Right atrium auricular region (tissue), 2 donors: ENCODE measurements at regions not wholly inside any gene's neighbourhood (a gene's known extent, or its start where the extent isn't known, plus 50 kb on each side); places are given as distances from the start of the nearest gene placed in this dataset.

Experiments used
- DNase-seq: peaks from one replicate; pipeline ENCODE4 v3.0.0-alpha.2; 2019; ENCODE audit warnings: low spot score
- H3K27ac ChIP-seq, 2 donors: fragments of 200-600 bp; sonication (generic); 1 replicate in 1 of 2; 2 replicates in 1 of 2; pipeline ENCODE4 v1.5.1; 2016 to 2019
- H3K27me3 ChIP-seq, 2 donors: fragments of 200-600 bp; sonication (generic); one replicate each; pipeline versions ENCODE4 v1.5.1 to v1.6.0; 2017 to 2019
- H3K36me3 ChIP-seq: fragments of 200-600 bp; sonication (generic); one replicate; pipeline ENCODE4 v1.5.1; 2016
- H3K4me1 ChIP-seq, 2 donors: fragments of 200-600 bp; sonication (generic); one replicate each; pipeline versions ENCODE4 v1.5.1 to v1.6.0; 2017 to 2019
- H3K4me3 ChIP-seq, 2 donors: fragments of 200-600 bp; sonication (generic); 1 replicate in 1 of 2; 2 replicates in 1 of 2; pipeline ENCODE4 v1.5.1; 2017 to 2019; ENCODE audit warnings: mild to moderate bottlenecking in 1 of 2, moderate library complexity in 1 of 2
- H3K9me3 ChIP-seq, 2 donors: fragments of 200-600 bp; sonication (generic); one replicate each; pipeline ENCODE4 v1.5.1; 2019
- TF ChIP-seq, protein P1 (sequence below), 2 donors: fragments of 200-600 bp; sonication (generic); IDR thresholded peaks; one replicate each; pipeline ENCODE4 v1.5.1; 2019; ENCODE audit warnings: antibody characterized with exemption in 2 of 2

DNA sequence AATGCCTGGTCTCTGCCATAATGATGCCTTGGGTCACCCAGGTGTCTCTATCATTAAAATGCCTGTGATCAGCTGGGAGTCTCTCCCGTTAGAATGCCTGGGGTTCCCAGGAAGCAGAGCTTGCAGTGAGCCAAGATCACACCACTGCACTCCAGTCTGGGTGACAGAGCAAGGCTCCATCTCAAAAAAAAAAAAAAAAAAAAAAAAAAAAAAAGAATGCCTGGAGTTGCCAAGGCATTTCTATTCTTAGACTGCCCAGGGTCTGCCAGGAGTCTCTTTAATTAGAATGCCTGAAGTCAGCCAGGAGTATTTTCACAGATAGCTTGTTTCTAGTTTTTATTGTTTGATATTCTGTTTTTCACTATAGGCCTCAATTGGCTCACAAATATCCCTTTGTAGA, 1552.5 kb downstream of the UQCRFS1 start:
- Histone ChIP-seq H3K9me3 (peaks cover 0 to 16% of the 10 kb centered on the region in 2 donors), H3K4me3 (no peak overlapping the region), H3K36me3 (no peaks in the 10 kb centered on the region), H3K27ac (peak overlapping the region; percentile 29 to 32), H3K4me1 (no peaks in the 10 kb centered on the region), H3K27me3 (no peaks in the 10 kb centered on the region)
- DNase-seq = peak; percentile 28
- TF ChIP-seq, protein P1, sequence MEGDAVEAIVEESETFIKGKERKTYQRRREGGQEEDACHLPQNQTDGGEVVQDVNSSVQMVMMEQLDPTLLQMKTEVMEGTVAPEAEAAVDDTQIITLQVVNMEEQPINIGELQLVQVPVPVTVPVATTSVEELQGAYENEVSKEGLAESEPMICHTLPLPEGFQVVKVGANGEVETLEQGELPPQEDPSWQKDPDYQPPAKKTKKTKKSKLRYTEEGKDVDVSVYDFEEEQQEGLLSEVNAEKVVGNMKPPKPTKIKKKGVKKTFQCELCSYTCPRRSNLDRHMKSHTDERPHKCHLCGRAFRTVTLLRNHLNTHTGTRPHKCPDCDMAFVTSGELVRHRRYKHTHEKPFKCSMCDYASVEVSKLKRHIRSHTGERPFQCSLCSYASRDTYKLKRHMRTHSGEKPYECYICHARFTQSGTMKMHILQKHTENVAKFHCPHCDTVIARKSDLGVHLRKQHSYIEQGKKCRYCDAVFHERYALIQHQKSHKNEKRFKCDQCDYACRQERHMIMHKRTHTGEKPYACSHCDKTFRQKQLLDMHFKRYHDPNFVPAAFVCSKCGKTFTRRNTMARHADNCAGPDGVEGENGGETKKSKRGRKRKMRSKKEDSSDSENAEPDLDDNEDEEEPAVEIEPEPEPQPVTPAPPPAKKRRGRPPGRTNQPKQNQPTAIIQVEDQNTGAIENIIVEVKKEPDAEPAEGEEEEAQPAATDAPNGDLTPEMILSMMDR (IDR thresholded peaks at IDR 0.05) = no peak

DNA sequence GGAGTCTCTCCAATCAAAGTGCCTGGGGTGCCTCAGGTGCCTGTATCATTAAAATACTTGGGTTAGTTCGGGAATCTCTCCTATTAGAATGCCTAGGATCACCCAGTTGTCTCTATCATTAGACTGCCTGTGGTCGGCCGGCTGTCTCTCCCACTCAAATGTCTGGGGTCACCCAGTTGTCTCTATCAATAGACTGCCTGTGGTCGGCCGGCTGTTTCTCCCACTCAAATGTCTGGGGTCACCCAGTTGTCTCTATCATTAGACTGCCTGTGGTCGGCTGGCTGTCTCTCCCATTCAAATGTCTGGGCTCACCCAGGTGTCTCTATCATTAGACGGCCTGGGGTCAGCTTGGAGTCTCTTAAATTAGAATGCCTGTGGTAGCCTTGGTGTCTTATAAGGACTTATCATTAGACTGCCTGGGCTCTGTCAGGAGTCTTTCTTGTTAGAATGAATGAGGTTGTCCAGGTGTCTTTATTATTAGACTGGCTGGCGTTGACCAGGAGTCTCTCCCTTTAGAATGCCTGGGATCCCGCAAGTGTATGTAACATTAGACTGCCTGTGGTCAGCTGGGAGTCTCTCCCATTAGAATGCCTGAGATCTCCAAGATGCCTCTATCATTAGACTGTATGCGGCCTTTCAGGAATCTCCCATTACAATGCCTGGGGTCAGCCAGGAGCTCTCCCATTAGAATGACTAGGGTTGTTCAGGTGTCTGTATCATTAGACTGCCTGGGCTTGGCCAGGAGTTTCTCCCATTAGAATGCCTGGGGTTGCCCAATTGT, 1555.5 kb downstream of the UQCRFS1 start:
- TF ChIP-seq, protein P1 (IDR thresholded peaks at IDR 0.05) = no peak

DNA sequence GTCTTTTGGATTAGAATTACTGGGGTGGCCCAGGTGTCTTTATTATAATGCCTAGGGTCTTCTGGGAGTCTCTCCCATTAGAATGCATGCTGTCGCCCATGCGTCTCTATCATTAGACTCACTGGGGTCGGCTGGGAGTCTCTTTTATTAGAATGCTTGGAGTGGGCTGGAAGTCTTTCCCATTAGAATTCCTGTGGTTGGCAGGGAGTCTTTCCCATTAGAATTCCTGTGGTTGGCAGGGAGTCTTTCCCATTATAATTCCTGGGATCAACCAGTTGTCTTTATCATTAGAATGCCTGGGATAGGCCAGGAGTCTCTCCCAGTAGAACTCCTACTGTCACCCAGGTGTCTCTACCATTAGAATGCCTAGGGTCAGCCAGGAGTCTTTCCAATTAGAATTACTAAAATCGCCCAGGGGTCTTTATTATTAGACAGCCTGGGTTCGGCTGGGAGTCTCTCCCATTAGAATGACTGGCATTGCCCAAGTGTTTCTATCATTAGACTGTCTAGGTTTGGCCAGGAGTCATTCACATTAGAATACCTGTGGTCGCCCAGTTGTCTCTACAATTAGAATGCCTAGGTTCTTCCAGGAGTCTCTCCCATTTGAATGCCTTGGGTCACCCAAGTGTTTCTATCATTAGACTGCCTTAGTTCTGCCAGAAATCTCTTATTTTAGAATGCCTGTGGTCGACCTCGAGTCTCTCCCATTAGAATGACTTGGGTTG, 1558.5 kb downstream of the UQCRFS1 start:
- H3K27me3 ChIP-seq = no peaks in the 10 kb centered on the region
- H3K9me3 ChIP-seq = peaks cover 0 to 11% of the 10 kb centered on the region in 2 donors
- no peak overlapping the region for H3K27ac ChIP-seq
- peak; percentile 21 for DNase-seq
- no peaks in the 10 kb centered on the region for H3K36me3 ChIP-seq
- TF ChIP-seq, protein P1 (IDR thresholded peaks at IDR 0.05) = no peak
- peaks cover 0 to 8% of the 10 kb centered on the region in 2 donors for H3K4me1 ChIP-seq
- no peak overlapping the region for H3K4me3 ChIP-seq

More for the DNA sequence above, 1555.5 kb downstream of the UQCRFS1 start:
- no peaks in the 10 kb centered on the region for H3K27me3 ChIP-seq
- H3K4me1 ChIP-seq = peaks cover 0 to 8% of the 10 kb centered on the region in 2 donors
- H3K27ac ChIP-seq = no peak overlapping the region
- H3K9me3 ChIP-seq = peaks cover 0 to 11% of the 10 kb centered on the region in 2 donors
- H3K4me3 ChIP-seq = no peak overlapping the region
- peak; percentile 46 for DNase-seq
- no peaks in the 10 kb centered on the region for H3K36me3 ChIP-seq

DNA sequence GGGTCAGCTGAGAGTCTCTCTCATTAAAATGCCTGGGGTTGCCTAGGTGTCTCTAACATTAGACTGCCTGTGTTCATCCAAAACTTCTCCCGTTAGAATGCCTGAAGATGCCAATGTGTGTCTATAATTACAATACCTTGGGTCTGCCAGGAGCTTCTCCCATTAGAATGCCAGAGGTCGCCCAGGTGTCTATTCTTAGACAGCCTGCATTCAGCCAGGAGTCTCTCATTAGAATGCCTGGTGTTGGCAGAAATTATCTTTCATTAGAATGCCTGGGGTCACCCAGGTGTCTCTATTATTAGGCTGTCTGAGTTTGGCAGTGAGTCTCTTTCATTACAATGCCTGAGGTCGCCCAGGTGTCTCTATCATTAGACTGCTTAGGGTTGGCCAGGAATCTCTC, 1560.2 kb downstream of the UQCRFS1 start:
- Histone ChIP-seq H3K27me3 (no peaks in the 10 kb centered on the region), H3K4me3 (no peak overlapping the region), H3K9me3 (peaks cover 0 to 6% of the 10 kb centered on the region in 2 donors), H3K36me3 (no peaks in the 10 kb centered on the region), H3K27ac (no peak overlapping the region), H3K4me1 (peaks cover 0 to 8% of the 10 kb centered on the region in 2 donors)
- TF ChIP-seq, protein P1 (IDR thresholded peaks at IDR 0.05) = no peak
- DNase-seq = no peak

DNA sequence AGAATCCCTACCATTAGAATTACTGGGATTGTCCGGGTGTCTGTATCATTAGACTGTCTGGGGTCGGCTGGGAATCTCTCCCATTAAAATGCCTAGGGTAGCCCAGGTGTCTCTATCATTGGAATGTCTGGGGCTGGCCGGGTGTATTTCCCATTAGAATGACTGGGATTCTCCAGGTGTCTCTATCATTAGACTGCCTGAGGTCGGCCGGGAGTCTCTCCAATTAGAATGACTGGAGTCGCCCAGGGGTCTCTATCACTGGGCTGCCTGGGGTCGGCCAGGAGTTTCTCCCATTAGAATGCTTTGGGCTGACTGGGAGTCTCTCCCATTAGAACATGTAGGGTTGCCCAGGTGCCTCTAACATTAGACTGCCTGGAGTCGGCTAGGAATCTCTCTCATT, 1560.7 kb downstream of the UQCRFS1 start:
- TF ChIP-seq, protein P1 (IDR thresholded peaks at IDR 0.05) = no peak
- Histone ChIP-seq H3K36me3 (no peaks in the 10 kb centered on the region), H3K9me3 (peaks cover 0 to 6% of the 10 kb centered on the region in 2 donors), H3K27me3 (no peaks in the 10 kb centered on the region), H3K4me1 (peaks cover 0 to 8% of the 10 kb centered on the region in 2 donors), H3K27ac (no peak overlapping the region), H3K4me3 (no peak overlapping the region)
- peak; percentile 40 for DNase-seq
